Islet precursor cell (in vitro differentiated cells): ENCODE measurements at regions not wholly inside any gene's neighbourhood (a gene's known extent, or its start where the extent isn't known, plus 50 kb on each side); places are given as distances from the start of the nearest gene placed in this dataset.

Source experiments
- DNase-seq: peaks from one replicate; pipeline ENCODE4 v3.0.0-alpha.2; 2018

- DNase-seq = peak; percentile 24
Observed at GRCh38 chr2:508121-508520, 169.1 kb downstream of the TMEM18 start.

GRCh38 chr2:506866-507265 lies 170.3 kb downstream of the TMEM18 start:
- DNase-seq = peak; percentile 26

- no peak for DNase-seq
Observed at GRCh38 chr2:506451-506850, 170.8 kb downstream of the TMEM18 start.

GRCh38 chr2:505941-506340 lies 171.3 kb downstream of the TMEM18 start:
- peak; percentile 35 for DNase-seq

- peak; percentile 39 for DNase-seq
Observed at GRCh38 chr2:503288-503999, 173.8 kb downstream of the TMEM18 start.

- no peak for DNase-seq
Observed at GRCh38 chr2:502831-503230, 174.4 kb downstream of the TMEM18 start.

GRCh38 chr2:501667-502066 lies 175.5 kb downstream of the TMEM18 start:
- DNase-seq = no peak

- DNase-seq = peak; percentile 36
Observed at GRCh38 chr2:501130-501529, 176.1 kb downstream of the TMEM18 start.

- no peak for DNase-seq
Observed at GRCh38 chr2:499726-500125, 177.5 kb downstream of the TMEM18 start.

- DNase-seq = no peak
Observed at GRCh38 chr2:498493-499178, 178.6 kb downstream of the TMEM18 start.

GRCh38 chr2:497770-498492 lies 179.3 kb downstream of the TMEM18 start:
- DNase-seq = no peak

GRCh38 chr2:496729-497128 lies 180.5 kb downstream of the TMEM18 start:
- DNase-seq = no peak

- no peak for DNase-seq
Observed at GRCh38 chr2:495745-496275, 181.4 kb downstream of the TMEM18 start.

GRCh38 chr2:494853-495252 lies 182.4 kb downstream of the TMEM18 start:
- DNase-seq = no peak

GRCh38 chr2:493228-493627 lies 184.0 kb downstream of the TMEM18 start:
- DNase-seq = no peak

- DNase-seq = no peak
Observed at GRCh38 chr2:492178-492577, 185.0 kb downstream of the TMEM18 start.

- DNase-seq = no peak
Observed at GRCh38 chr2:489838-490237, 187.4 kb downstream of the TMEM18 start.

GRCh38 chr2:489084-489483 lies 188.1 kb downstream of the TMEM18 start:
- DNase-seq = no peak

- no peak for DNase-seq
Observed at GRCh38 chr2:487186-488079, 189.8 kb downstream of the TMEM18 start.

GRCh38 chr2:486371-486770 lies 190.8 kb downstream of the TMEM18 start:
- no peak for DNase-seq

- no peak for DNase-seq
Observed at GRCh38 chr2:481388-481787, 193.5 kb upstream of the ALKAL2 start.

- DNase-seq = no peak
Observed at GRCh38 chr2:479490-480176, 191.7 kb upstream of the ALKAL2 start.
